BE2C (cell line): ENCODE measurements at regions not wholly inside any gene's neighbourhood (a gene's known extent, or its start where the extent isn't known, plus 50 kb on each side); places are given as distances from the start of the nearest gene placed in this dataset.

ENCODE experiments used
- DNase-seq: peaks from one replicate; pipeline ENCODE4 v3.0.0-alpha.2; 2020
- H3K27me3 ChIP-seq: fragments of 250-450 bp; sonication (Bioruptor Pico); 2 replicates; pipeline ENCODE4 v1.5.1; 2020; ENCODE audit warnings: mild to moderate bottlenecking
- H3K36me3 ChIP-seq: fragments of 250-450 bp; sonication (Bioruptor Pico); 2 replicates; pipeline ENCODE4 v1.5.1; 2020; ENCODE audit warnings: mild to moderate bottlenecking
- H3K4me1 ChIP-seq: fragments of 250-450 bp; sonication (Bioruptor Pico); 2 replicates; pipeline ENCODE4 v1.5.1; 2020
- H3K4me3 ChIP-seq: 2 replicates; pipeline ENCODE4 v1.5.1; 2011; ENCODE audit warnings: low read depth, low read length
- H3K9me3 ChIP-seq: fragments of 250-450 bp; sonication (Bioruptor Pico); 2 replicates; pipeline ENCODE4 v1.5.1; 2020
- TF ChIP-seq, protein P1 (sequence below): IDR thresholded peaks from 2 replicates; pipeline ENCODE4 v1.5.1; 2012; ENCODE audit warnings: mild to moderate bottlenecking, low read depth, low read length

DNA sequence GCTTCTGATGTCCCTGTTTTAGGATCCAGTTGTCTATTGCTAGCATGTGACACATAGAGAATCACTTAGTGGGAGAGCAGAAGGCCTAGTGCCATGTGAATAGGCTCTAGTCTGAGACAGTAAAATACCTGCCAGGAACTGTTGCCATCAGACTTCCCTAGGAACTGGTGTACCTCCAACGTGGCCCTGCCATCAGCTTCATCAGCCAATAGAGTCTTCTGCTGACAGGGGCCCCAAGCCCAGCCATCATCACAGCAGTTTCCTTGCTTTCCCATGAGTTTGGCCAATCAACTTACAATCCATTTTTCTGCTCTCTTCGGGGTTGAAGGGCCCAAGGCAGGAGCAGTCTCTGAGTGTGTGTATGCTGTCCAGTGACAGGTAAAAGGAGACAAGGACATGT, 128.4 kb upstream of the ADRA1B start:
- no peaks in the 10 kb centered on the region for H3K36me3 ChIP-seq
- H3K4me1 ChIP-seq = no peaks in the 10 kb centered on the region
- TF ChIP-seq, protein P1, sequence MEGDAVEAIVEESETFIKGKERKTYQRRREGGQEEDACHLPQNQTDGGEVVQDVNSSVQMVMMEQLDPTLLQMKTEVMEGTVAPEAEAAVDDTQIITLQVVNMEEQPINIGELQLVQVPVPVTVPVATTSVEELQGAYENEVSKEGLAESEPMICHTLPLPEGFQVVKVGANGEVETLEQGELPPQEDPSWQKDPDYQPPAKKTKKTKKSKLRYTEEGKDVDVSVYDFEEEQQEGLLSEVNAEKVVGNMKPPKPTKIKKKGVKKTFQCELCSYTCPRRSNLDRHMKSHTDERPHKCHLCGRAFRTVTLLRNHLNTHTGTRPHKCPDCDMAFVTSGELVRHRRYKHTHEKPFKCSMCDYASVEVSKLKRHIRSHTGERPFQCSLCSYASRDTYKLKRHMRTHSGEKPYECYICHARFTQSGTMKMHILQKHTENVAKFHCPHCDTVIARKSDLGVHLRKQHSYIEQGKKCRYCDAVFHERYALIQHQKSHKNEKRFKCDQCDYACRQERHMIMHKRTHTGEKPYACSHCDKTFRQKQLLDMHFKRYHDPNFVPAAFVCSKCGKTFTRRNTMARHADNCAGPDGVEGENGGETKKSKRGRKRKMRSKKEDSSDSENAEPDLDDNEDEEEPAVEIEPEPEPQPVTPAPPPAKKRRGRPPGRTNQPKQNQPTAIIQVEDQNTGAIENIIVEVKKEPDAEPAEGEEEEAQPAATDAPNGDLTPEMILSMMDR = no peak
- no peak for DNase-seq
- no peak overlapping the region for H3K4me3 ChIP-seq
- H3K27me3 ChIP-seq = peaks cover 36% of the 10 kb centered on the region
- H3K9me3 ChIP-seq = no peaks in the 10 kb centered on the region

DNA sequence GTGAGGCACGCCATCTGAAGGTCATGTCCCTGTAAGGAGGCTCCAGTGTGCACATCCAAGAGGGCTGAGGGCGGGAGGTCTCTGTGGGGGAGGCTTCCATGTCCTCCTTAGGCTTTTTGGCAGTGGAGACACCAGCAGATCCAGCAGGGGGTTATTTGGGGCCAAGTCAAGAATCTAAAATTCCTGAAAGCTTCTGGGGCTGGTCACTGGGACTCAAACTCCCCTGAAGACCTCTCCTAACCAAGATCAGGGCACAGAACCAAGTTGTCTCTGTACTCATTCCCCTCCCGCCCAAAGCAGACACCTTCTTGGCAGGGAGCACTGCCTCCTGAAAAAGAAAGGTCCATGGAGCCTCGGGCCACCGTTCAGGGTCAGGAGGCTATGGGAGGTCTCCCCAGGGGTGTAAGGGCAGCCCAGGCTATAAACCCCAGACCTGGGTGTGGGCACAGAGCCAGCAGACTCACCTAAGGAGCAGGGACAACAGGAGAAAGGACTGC, 127.4 kb upstream of the ADRA1B start:
- Histone ChIP-seq H3K9me3 (no peaks in the 10 kb centered on the region), H3K27me3 (peaks cover 31% of the 10 kb centered on the region), H3K36me3 (no peaks in the 10 kb centered on the region), H3K4me1 (no peaks in the 10 kb centered on the region), H3K4me3 (no peak overlapping the region)
- DNase-seq = no peak
- TF ChIP-seq, protein P1 = no peak

DNA sequence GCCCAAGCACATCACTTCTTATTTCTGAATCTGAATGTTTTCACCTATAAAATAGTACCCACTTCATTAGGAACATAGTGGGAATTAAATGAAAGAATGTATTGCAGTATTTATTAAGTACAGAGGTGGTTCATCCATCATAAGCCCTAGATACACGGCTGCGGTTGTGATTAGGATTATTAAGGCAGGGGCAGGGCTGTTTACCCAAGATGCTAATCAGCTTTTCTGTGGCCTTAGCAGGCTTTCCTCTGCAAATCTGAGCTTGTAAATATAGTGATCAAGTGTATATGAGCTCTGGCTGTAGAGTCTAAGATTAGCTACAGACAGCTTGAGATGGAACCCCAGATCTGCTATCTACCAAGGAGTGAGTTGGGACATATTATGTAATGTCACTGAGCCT, 124.1 kb upstream of the ADRA1B start:
- no peaks in the 10 kb centered on the region for H3K4me1 ChIP-seq
- DNase-seq = no peak
- H3K27me3 ChIP-seq = peaks cover 10% of the 10 kb centered on the region
- TF ChIP-seq, protein P1 = no peak
- no peaks in the 10 kb centered on the region for H3K36me3 ChIP-seq
- no peak overlapping the region for H3K4me3 ChIP-seq
- no peaks in the 10 kb centered on the region for H3K9me3 ChIP-seq

DNA sequence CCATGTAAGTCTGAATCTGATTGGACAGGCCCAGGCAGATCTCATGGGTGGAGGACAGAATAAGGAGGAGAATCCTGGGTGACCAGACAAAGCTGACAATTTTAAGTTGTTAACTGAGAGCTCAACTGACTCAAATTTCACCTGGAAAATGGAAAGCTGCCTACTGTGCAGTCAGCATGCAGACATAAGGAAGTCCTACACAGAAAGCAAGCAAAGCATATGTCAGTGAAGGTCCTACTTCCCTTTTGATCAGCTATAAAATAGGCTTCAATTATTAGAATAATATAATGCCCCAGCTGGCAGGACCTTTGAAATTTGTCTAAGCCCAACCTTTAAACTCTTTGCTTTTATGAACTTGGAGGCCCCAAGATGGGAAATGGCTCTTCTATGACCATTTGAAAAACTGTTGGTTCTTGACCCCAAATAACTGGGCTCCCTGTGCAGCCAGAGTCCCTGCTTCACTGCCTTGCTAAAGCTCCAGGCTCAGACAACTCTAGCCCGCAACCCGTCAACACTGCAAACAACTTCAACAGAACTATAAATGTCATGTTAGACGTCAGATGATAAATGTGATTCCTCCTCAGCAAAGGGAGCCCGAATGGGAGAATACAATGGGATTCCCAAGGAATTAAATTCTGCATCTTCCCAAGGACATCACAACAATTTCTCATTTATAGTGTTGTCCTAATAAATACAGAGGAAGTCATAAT, 118.9 kb upstream of the ADRA1B start:
- Histone ChIP-seq H3K4me3 (no peak overlapping the region), H3K9me3 (no peaks in the 10 kb centered on the region), H3K27me3 (peaks cover 22% of the 10 kb centered on the region), H3K4me1 (no peaks in the 10 kb centered on the region), H3K36me3 (no peaks in the 10 kb centered on the region)
- TF ChIP-seq, protein P1 = no peak
- no peak for DNase-seq

DNA sequence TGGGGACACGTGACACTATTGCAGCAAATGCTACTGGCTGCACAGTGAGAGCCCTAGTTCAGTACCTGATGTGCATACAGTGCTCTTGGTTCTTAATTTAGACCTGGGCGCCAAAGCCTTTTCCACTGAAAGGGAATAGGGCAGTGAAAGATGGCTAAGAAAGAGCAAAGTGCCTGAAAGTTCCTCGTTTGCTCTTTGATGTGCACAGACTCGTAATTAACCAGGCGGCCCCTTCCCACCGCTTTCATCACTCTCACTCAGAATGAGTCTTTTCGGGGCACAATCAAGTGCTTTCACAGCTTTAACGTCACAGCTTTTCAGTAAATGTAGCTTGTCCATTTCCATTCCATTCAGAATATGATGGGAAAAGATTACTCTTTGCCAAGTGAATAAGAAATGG, 116.6 kb upstream of the ADRA1B start:
- Histone ChIP-seq H3K36me3 (no peaks in the 10 kb centered on the region), H3K4me3 (no peak overlapping the region), H3K27me3 (peaks cover 23% of the 10 kb centered on the region), H3K9me3 (no peaks in the 10 kb centered on the region), H3K4me1 (no peaks in the 10 kb centered on the region)
- TF ChIP-seq, protein P1 = no peak
- no peak for DNase-seq

DNA sequence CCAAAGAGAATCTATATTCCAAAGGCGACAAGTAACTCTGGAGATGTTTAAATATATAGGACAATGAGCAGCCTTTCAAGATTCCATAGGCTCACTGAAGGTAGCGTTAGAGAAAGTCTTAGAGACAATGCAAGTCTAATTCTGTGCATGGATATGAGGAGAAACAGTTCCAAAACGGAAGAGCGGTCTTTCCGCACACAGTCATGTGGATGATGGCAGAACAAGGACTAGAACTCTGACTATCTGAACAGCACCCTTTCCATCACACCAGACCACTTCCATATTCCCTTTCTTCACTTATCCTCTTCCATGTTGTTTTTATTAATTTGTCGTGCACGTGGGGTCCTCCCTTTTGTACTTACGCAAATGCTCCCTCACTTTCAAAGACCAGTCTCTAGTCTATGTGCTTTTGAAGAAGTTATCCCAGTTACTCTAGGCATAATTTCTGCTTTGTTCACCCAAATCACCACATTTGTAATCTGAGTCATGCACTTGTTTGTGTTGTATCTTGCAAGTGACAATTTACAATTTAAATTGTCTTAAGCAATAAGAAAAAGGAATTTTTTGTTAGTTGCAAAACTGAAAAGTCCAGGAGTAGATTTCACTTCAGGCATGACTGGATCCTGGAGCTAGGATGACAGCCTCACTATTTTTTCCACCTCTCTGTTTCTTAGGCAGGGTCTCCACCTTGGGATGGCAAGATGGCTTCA, 116.0 kb upstream of the ADRA1B start:
- no peaks in the 10 kb centered on the region for H3K36me3 ChIP-seq
- TF ChIP-seq, protein P1 = no peak
- no peaks in the 10 kb centered on the region for H3K4me1 ChIP-seq
- H3K4me3 ChIP-seq = no peak overlapping the region
- DNase-seq = no peak
- no peaks in the 10 kb centered on the region for H3K9me3 ChIP-seq
- H3K27me3 ChIP-seq = peaks cover 23% of the 10 kb centered on the region
